Trophoblast cell (in vitro differentiated cells and primary cell): ENCODE measurements at regions not wholly inside any gene's neighbourhood (a gene's known extent, or its start where the extent isn't known, plus 50 kb on each side); places are given as distances from the start of the nearest gene placed in this dataset.

Experiments used
- DNase-seq, 2 donors: peaks; one replicate each; pipeline ENCODE4 v3.0.0-alpha.2; 2016
- H2AFZ ChIP-seq: 2 replicates; pipeline ENCODE4 v1.6.1; 2013; ENCODE audit warnings: low read length, moderate library complexity, mild to moderate bottlenecking; ENCODE audit not compliant: insufficient read depth, poor library complexity
- H2AK5ac ChIP-seq: 2 replicates; pipeline ENCODE4 v1.6.1; 2013; ENCODE audit warnings: mild to moderate bottlenecking, low read length
- H2BK120ac ChIP-seq: 2 replicates; pipeline ENCODE4 v1.6.1; 2013; ENCODE audit warnings: low read length, mild to moderate bottlenecking, moderate library complexity; ENCODE audit not compliant: insufficient read depth, poor library complexity
- H2BK12ac ChIP-seq: 2 replicates; pipeline ENCODE4 v1.6.1; 2013; ENCODE audit warnings: mild to moderate bottlenecking, low read length, moderate library complexity
- H2BK5ac ChIP-seq: 2 replicates; pipeline ENCODE4 v1.6.1; 2013; ENCODE audit warnings: low read length, low read depth, moderate library complexity, mild to moderate bottlenecking; ENCODE audit not compliant: poor library complexity
- H3K14ac ChIP-seq: 2 replicates; pipeline ENCODE4 v1.6.1; 2013; ENCODE audit warnings: mild to moderate bottlenecking, low read length
- H3K18ac ChIP-seq: 2 replicates; pipeline ENCODE4 v1.6.1; 2013; ENCODE audit warnings: mild to moderate bottlenecking, low read length
- H3K23ac ChIP-seq: 2 replicates; pipeline ENCODE4 v1.6.1; 2013; ENCODE audit warnings: low read length
- H3K27ac ChIP-seq: 2 replicates; pipeline ENCODE4 v1.5.1; 2013; ENCODE audit warnings: low read depth, mild to moderate bottlenecking, inconsistent platforms, low read length, moderate library complexity
- H3K27me3 ChIP-seq: 2 replicates; pipeline ENCODE4 v1.6.1; 2013; ENCODE audit warnings: inconsistent platforms, mild to moderate bottlenecking, low read length, moderate library complexity; ENCODE audit not compliant: insufficient read depth
- H3K36me3 ChIP-seq, 2 experiments: 1 replicate in 1 of 2; 2 replicates in 1 of 2; pipeline ENCODE4 v1.6.1; 2013; ENCODE audit warnings: low read length in 2 of 2, mild to moderate bottlenecking in 2 of 2, moderate library complexity in 1 of 2; ENCODE audit not compliant: insufficient read depth in 2 of 2, control insufficient read depth in 1 of 2
- H3K4ac ChIP-seq: 2 replicates; pipeline ENCODE4 v1.6.1; 2013; ENCODE audit warnings: low read depth, mild to moderate bottlenecking, low read length, moderate library complexity
- H3K4me1 ChIP-seq, 2 experiments: 1 replicate in 1 of 2; 2 replicates in 1 of 2; pipeline ENCODE4 v1.6.1; 2013; ENCODE audit warnings: low read length in 2 of 2, mild to moderate bottlenecking in 2 of 2, moderate library complexity in 1 of 2; ENCODE audit not compliant: insufficient read depth in 2 of 2, control insufficient read depth in 1 of 2
- H3K4me2 ChIP-seq: 2 replicates; pipeline ENCODE4 v1.6.1; 2013; ENCODE audit warnings: inconsistent platforms, mild to moderate bottlenecking, low read length, moderate library complexity
- H3K4me3 ChIP-seq: 2 replicates; pipeline ENCODE4 v1.5.1; 2013; ENCODE audit warnings: mild to moderate bottlenecking, low read depth, low read length, inconsistent platforms
- H3K79me1 ChIP-seq: one replicate; pipeline ENCODE4 v1.6.1; 2013; ENCODE audit warnings: low read length
- H3K79me2 ChIP-seq: 2 replicates; pipeline ENCODE4 v1.6.1; 2013; ENCODE audit warnings: low read length, mild to moderate bottlenecking; ENCODE audit not compliant: control insufficient read depth, insufficient read depth, poor library complexity
- H3K9ac ChIP-seq: 2 replicates; pipeline ENCODE4 v1.6.1; 2013; ENCODE audit warnings: mild to moderate bottlenecking, low read length
- H3K9me3 ChIP-seq: 2 replicates; pipeline ENCODE4 v1.6.1; 2013; ENCODE audit warnings: low read depth, mild to moderate bottlenecking, control low read depth, inconsistent platforms, low read length; ENCODE audit not compliant: insufficient read depth
- H4K12ac ChIP-seq: 2 replicates; pipeline ENCODE4 v1.6.1; 2013; ENCODE audit warnings: low read depth, mild to moderate bottlenecking, low read length, moderate library complexity
- H4K8ac ChIP-seq: 2 replicates; pipeline ENCODE4 v1.6.1; 2013; ENCODE audit warnings: low read depth, mild to moderate bottlenecking, low read length, moderate library complexity
- H4K91ac ChIP-seq: one replicate; pipeline ENCODE4 v1.6.1; 2013; ENCODE audit warnings: low read depth, mild to moderate bottlenecking, low read length, moderate library complexity
- WGBS: extraction: QIAGEN DNeasy Blood & Tissue Kit; methylation state at CpG from one replicate; pipeline ENCODE4 v1.1.7; 2013; ENCODE audit warnings: missing lambda C conversion rate; ENCODE audit not compliant: insufficient read length, insufficient coverage; ENCODE audit errors: extremely low coverage; 5-methylcytosine and 5-hydroxymethylcytosine counted together

GRCh38 chr6:90695316-90695715 lies 108.4 kb upstream of the MAP3K7 start:
- Histone ChIP-seq H4K12ac (no peak overlapping the region), H2BK5ac (no peak overlapping the region), H3K79me2 (no peaks in the 10 kb centered on the region), H3K79me1 (no peaks in the 10 kb centered on the region), H3K18ac (no peak overlapping the region), H3K9me3 (no peaks in the 10 kb centered on the region), H4K91ac (no peak overlapping the region), H3K27ac (no peak overlapping the region), H3K9ac (no peak overlapping the region), H2BK120ac (no peak overlapping the region), H2AK5ac (no peak overlapping the region), H2AFZ (no peak overlapping the region), H3K4me3 (no peak overlapping the region), H3K27me3 (no peaks in the 10 kb centered on the region), H3K36me3 (no peaks in the 10 kb centered on the region), H3K4ac (no peak overlapping the region), H4K8ac (no peak overlapping the region), H3K4me2 (no peak overlapping the region), H3K14ac (no peak overlapping the region), H2BK12ac (no peak overlapping the region), H3K4me1 (no peaks in the 10 kb centered on the region), H3K23ac (no peak overlapping the region)
- no CpG with 5 or more reads among the region's 3 CpGs for WGBS
- DNase-seq = no peak

GRCh38 chr6:90694802-90695201 lies 107.9 kb upstream of the MAP3K7 start:
- H3K4me2 ChIP-seq = no peak overlapping the region
- no peak overlapping the region for H2AFZ ChIP-seq
- H3K27me3 ChIP-seq = no peaks in the 10 kb centered on the region
- no peak overlapping the region for H2BK120ac ChIP-seq
- H4K91ac ChIP-seq = no peak overlapping the region
- no peak overlapping the region for H3K18ac ChIP-seq
- no peaks in the 10 kb centered on the region for H3K9me3 ChIP-seq
- H3K9ac ChIP-seq = no peak overlapping the region
- no peak overlapping the region for H4K8ac ChIP-seq
- no peak overlapping the region for H4K12ac ChIP-seq
- H3K23ac ChIP-seq = no peak overlapping the region
- H3K79me1 ChIP-seq = no peaks in the 10 kb centered on the region
- no peak overlapping the region for H3K14ac ChIP-seq
- no peak overlapping the region for H3K27ac ChIP-seq
- no peaks in the 10 kb centered on the region for H3K4me1 ChIP-seq
- no peak for DNase-seq
- H3K79me2 ChIP-seq = no peaks in the 10 kb centered on the region
- H3K36me3 ChIP-seq = no peaks in the 10 kb centered on the region
- H2BK12ac ChIP-seq = no peak overlapping the region
- H3K4me3 ChIP-seq = no peak overlapping the region
- WGBS = no CpG with 5 or more reads among the region's 2 CpGs
- no peak overlapping the region for H3K4ac ChIP-seq
- H2BK5ac ChIP-seq = no peak overlapping the region
- no peak overlapping the region for H2AK5ac ChIP-seq

GRCh38 chr6:90691823-90692222 lies 105.0 kb upstream of the MAP3K7 start:
- no peaks in the 10 kb centered on the region for H3K9me3 ChIP-seq
- H3K27me3 ChIP-seq = no peaks in the 10 kb centered on the region
- no peak overlapping the region for H2BK5ac ChIP-seq
- no peaks in the 10 kb centered on the region for H3K79me1 ChIP-seq
- H3K36me3 ChIP-seq = no peaks in the 10 kb centered on the region
- no peak overlapping the region for H3K4me3 ChIP-seq
- no peaks in the 10 kb centered on the region for H3K79me2 ChIP-seq
- no peaks in the 10 kb centered on the region for H3K4me1 ChIP-seq
- H4K91ac ChIP-seq = no peak overlapping the region
- no CpG with 5 or more reads among the region's 1 CpG for WGBS
- H3K4me2 ChIP-seq = no peak overlapping the region
- H4K8ac ChIP-seq = no peak overlapping the region
- H2BK120ac ChIP-seq = no peak overlapping the region
- H3K18ac ChIP-seq = no peak overlapping the region
- H3K23ac ChIP-seq = no peak overlapping the region
- no peak overlapping the region for H3K14ac ChIP-seq
- DNase-seq = peak; percentile 2 to 53
- H3K4ac ChIP-seq = no peak overlapping the region
- H3K27ac ChIP-seq = no peak overlapping the region
- H2AK5ac ChIP-seq = no peak overlapping the region
- no peak overlapping the region for H4K12ac ChIP-seq
- H2AFZ ChIP-seq = no peak overlapping the region
- H2BK12ac ChIP-seq = no peak overlapping the region
- H3K9ac ChIP-seq = no peak overlapping the region

- H3K4me1 ChIP-seq = no peaks in the 10 kb centered on the region
- H3K27me3 ChIP-seq = no peaks in the 10 kb centered on the region
- H3K4ac ChIP-seq = no peak overlapping the region
- no peak overlapping the region for H3K9ac ChIP-seq
- no peak overlapping the region for H3K23ac ChIP-seq
- no peak overlapping the region for H2AFZ ChIP-seq
- H3K36me3 ChIP-seq = no peaks in the 10 kb centered on the region
- no peak for DNase-seq
- H3K27ac ChIP-seq = no peak overlapping the region
- H3K79me2 ChIP-seq = no peaks in the 10 kb centered on the region
- no peak overlapping the region for H4K91ac ChIP-seq
- no peak overlapping the region for H4K8ac ChIP-seq
- no peaks in the 10 kb centered on the region for H3K9me3 ChIP-seq
- H2BK120ac ChIP-seq = no peak overlapping the region
- no peak overlapping the region for H2AK5ac ChIP-seq
- no peak overlapping the region for H4K12ac ChIP-seq
- H3K18ac ChIP-seq = no peak overlapping the region
- H2BK12ac ChIP-seq = no peak overlapping the region
- H3K4me2 ChIP-seq = no peak overlapping the region
- no peak overlapping the region for H3K4me3 ChIP-seq
- no peaks in the 10 kb centered on the region for H3K79me1 ChIP-seq
- no peak overlapping the region for H3K14ac ChIP-seq
- no peak overlapping the region for H2BK5ac ChIP-seq
These were observed 102.3 kb upstream of the MAP3K7 start for GRCh38 chr6:90689172-90689571.
